Fibroblast of lung (primary cell): ENCODE measurements at regions not wholly inside any gene's neighbourhood (a gene's known extent, or its start where the extent isn't known, plus 50 kb on each side); places are given as distances from the start of the nearest gene placed in this dataset.
A peak's percentile ranks its signal among the peaks of the same experiment; 100 is the strongest.

Experiments
- DNase-seq, 2 donors: peaks; one replicate each; pipeline versions ENCODE4 v3.0.0 to v3.0.0-alpha.2; 2010; ENCODE audit warnings: low read depth in 2 of 2
- H2AFZ ChIP-seq: 2 replicates; pipeline ENCODE4 v1.5.1; 2012; ENCODE audit warnings: low read length, control low read depth, inconsistent platforms
- H3K27ac ChIP-seq: 2 replicates; pipeline ENCODE4 v1.5.1; 2011; ENCODE audit warnings: low read length, control low read depth; ENCODE audit not compliant: insufficient read depth
- H3K27me3 ChIP-seq: 2 replicates; pipeline ENCODE4 v1.5.1; 2011; ENCODE audit warnings: mild to moderate bottlenecking, low read length; ENCODE audit not compliant: control insufficient read depth, insufficient read depth
- H3K36me3 ChIP-seq: 2 replicates; pipeline ENCODE4 v1.5.1; 2011; ENCODE audit warnings: low read length; ENCODE audit not compliant: control insufficient read depth, insufficient read depth
- H3K4me1 ChIP-seq: 2 replicates; pipeline ENCODE4 v1.5.1; 2011; ENCODE audit warnings: low read length; ENCODE audit not compliant: control insufficient read depth, insufficient read depth; ENCODE audit errors: extremely low read depth
- H3K4me2 ChIP-seq: 2 replicates; pipeline ENCODE4 v1.5.1; 2011; ENCODE audit warnings: low read length, control low read depth; ENCODE audit not compliant: insufficient read depth; ENCODE audit errors: extremely low read depth
- H3K4me3 ChIP-seq, 4 experiments: fragments of 200-600 bp in 1 of 4; sonication (generic) in 1 of 4; replicated peaks in 1 of 4; 2 replicates each; pipeline ENCODE4 v1.5.1; 2011 to 2016; ENCODE audit warnings: low read length in 4 of 4, low read depth in 3 of 4, mild to moderate bottlenecking in 3 of 4, control low read depth in 2 of 4, inconsistent platforms in 1 of 4, mixed read lengths in 1 of 4; ENCODE audit not compliant: insufficient read depth in 1 of 4; ENCODE audit errors: control extremely low read depth in 1 of 4
- H3K79me2 ChIP-seq: 2 replicates; pipeline ENCODE4 v1.5.1; 2012; ENCODE audit warnings: mild to moderate bottlenecking, low read length, inconsistent platforms; ENCODE audit not compliant: control insufficient read depth, insufficient read depth
- H3K9ac ChIP-seq: 2 replicates; pipeline ENCODE4 v1.5.1; 2011; ENCODE audit warnings: mild to moderate bottlenecking, low read length, control low read depth; ENCODE audit not compliant: insufficient read depth
- H3K9me3 ChIP-seq: 2 replicates; pipeline ENCODE4 v1.5.1; 2012; ENCODE audit warnings: low read depth, low read length; ENCODE audit not compliant: control insufficient read depth, insufficient read depth
- H4K20me1 ChIP-seq: 2 replicates; pipeline ENCODE4 v1.5.1; 2011; ENCODE audit warnings: low read length; ENCODE audit not compliant: control insufficient read depth, insufficient read depth; ENCODE audit errors: extremely low read depth
- EZH2 ChIP-seq: IDR thresholded peaks from 2 replicates; pipeline ENCODE4 v1.5.1; 2012; ENCODE audit warnings: low read length, control low read depth, mild to moderate bottlenecking; ENCODE audit errors: missing control alignments
- TF ChIP-seq, protein P1 (sequence below), 2 donors: IDR thresholded peaks in 1 of 2; conservative IDR thresholded peaks in 1 of 2; 1 replicate in 1 of 2; 2 replicates in 1 of 2; pipeline ENCODE4 v1.5.1; 2011 to 2012; ENCODE audit warnings: low read length in 2 of 2, control low read depth in 1 of 2, inconsistent platforms in 1 of 2, low read depth in 1 of 2, mild to moderate bottlenecking in 1 of 2

DNA sequence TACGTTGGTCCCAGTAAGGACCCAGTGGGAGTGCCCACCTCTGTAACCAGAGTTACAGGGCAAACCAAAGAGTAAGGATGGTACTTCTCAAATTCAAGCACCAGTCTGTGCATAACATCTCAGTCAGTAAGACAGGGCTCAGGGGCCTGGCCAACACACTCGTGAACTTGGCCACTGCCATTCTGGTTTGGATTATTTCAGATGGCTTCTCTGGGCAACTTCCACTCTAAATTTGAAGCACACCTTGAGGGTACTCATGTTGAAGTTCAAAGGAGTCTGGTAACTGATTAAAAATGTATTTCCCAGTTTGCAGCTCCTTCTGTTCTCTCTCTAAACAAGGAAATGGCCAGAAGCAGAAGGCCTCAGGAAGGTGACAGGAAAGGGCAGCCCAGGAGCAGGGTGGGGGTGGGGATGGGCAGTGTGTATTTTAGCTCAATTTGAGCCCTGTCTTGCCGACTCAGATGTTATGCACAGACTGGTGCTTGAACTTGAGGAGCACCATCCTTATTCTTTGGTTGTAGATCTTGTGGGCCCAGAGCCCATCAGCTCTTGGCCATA lies 107.3 kb upstream of the GLI3 start:
- peaks cover 4% of the 10 kb centered on the region for H3K4me1 ChIP-seq
- DNase-seq: no peak
- TF ChIP-seq, protein P1, sequence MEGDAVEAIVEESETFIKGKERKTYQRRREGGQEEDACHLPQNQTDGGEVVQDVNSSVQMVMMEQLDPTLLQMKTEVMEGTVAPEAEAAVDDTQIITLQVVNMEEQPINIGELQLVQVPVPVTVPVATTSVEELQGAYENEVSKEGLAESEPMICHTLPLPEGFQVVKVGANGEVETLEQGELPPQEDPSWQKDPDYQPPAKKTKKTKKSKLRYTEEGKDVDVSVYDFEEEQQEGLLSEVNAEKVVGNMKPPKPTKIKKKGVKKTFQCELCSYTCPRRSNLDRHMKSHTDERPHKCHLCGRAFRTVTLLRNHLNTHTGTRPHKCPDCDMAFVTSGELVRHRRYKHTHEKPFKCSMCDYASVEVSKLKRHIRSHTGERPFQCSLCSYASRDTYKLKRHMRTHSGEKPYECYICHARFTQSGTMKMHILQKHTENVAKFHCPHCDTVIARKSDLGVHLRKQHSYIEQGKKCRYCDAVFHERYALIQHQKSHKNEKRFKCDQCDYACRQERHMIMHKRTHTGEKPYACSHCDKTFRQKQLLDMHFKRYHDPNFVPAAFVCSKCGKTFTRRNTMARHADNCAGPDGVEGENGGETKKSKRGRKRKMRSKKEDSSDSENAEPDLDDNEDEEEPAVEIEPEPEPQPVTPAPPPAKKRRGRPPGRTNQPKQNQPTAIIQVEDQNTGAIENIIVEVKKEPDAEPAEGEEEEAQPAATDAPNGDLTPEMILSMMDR (conservative IDR thresholded peaks at IDR 0.05 in 1 of 2, IDR thresholded peaks at IDR 0.05 in 1 of 2; ENCODE audit: low read depth in 1 of 2, low read length in 2 of 2): no peak
- no peak for TF ChIP-seq EZH2
- no peak overlapping the region for H2AFZ ChIP-seq
- no peaks in the 10 kb centered on the region for H3K79me2 ChIP-seq
- no peak overlapping the region for H3K4me2 ChIP-seq
- no peak overlapping the region for H3K9ac ChIP-seq
- no peaks in the 10 kb centered on the region for H3K9me3 ChIP-seq
- no peaks in the 10 kb centered on the region for H4K20me1 ChIP-seq
- no peaks in the 10 kb centered on the region for H3K27me3 ChIP-seq
- no peaks in the 10 kb centered on the region for H3K36me3 ChIP-seq
- no peak overlapping the region for H3K4me3 ChIP-seq
- H3K27ac ChIP-seq: no peak overlapping the region

DNA sequence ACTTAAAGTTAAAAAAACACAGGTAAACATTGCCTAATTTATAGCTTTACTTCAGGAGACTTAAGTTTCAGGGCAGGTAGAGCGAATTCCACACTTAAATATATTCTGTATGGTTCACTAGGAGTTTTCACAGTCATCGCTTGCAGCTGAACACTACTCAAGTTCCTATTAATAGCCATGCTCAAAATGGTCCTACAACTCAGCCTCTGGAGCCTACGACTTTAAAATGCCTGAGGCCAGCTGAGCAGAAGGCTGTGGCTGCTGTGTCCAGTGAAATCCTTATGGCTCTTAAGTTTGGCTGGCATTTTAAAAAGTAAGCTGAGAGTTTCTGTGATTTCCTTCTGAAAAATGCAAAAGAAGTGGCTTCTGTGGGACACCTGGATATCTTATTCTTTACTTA lies 105.4 kb upstream of the GLI3 start:
- no peaks in the 10 kb centered on the region for H3K27me3 ChIP-seq
- no peak for DNase-seq
- H2AFZ ChIP-seq: no peak overlapping the region
- no peak overlapping the region for H3K4me2 ChIP-seq
- H3K79me2 ChIP-seq: no peaks in the 10 kb centered on the region
- H3K9ac ChIP-seq: no peak overlapping the region
- no peak for TF ChIP-seq EZH2
- TF ChIP-seq, protein P1 (conservative IDR thresholded peaks at IDR 0.05 in 1 of 2, IDR thresholded peaks at IDR 0.05 in 1 of 2; ENCODE audit: low read depth in 1 of 2, low read length in 2 of 2): no peak
- H3K4me3 ChIP-seq: no peak overlapping the region
- H3K9me3 ChIP-seq: no peaks in the 10 kb centered on the region
- no peaks in the 10 kb centered on the region for H3K36me3 ChIP-seq
- peaks cover 4% of the 10 kb centered on the region for H3K4me1 ChIP-seq
- no peaks in the 10 kb centered on the region for H4K20me1 ChIP-seq
- H3K27ac ChIP-seq: no peak overlapping the region

DNA sequence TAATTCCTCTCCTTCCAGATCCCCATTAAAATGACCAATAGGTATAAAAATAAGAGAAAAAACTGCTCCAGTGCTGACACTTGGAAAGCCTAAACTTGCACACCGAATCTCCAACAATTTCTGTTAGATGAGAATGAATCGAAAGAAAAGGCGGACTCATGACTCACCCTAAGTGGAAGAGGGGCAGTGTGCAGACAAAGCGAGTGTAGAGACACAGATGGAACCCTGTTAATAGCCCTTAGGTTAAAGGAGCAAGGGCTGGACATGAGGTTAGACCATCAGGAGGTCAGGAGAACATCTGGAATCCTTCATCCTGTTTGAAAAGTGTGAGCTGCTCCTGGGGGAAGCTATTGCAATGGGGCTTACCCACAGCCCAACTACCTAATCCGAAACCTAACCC lies 103.4 kb upstream of the GLI3 start:
- Histone ChIP-seq H3K9ac (no peak overlapping the region), H3K79me2 (no peaks in the 10 kb centered on the region), H3K4me1 (peaks cover 4% of the 10 kb centered on the region), H4K20me1 (no peaks in the 10 kb centered on the region), H2AFZ (no peak overlapping the region), H3K9me3 (no peaks in the 10 kb centered on the region), H3K36me3 (no peaks in the 10 kb centered on the region), H3K4me2 (no peak overlapping the region), H3K27me3 (no peaks in the 10 kb centered on the region), H3K27ac (no peak overlapping the region), H3K4me3 (no peak overlapping the region)
- TF ChIP-seq, protein P1 (conservative IDR thresholded peaks at IDR 0.05 in 1 of 2, IDR thresholded peaks at IDR 0.05 in 1 of 2; ENCODE audit: low read depth in 1 of 2, low read length in 2 of 2): no peak
- no peak for TF ChIP-seq EZH2
- peak in 1 of 2 donors; percentile 23 for DNase-seq
